GM19397 (cell line): ENCODE measurements at regions not wholly inside any gene's neighbourhood (a gene's known extent, or its start where the extent isn't known, plus 50 kb on each side); places are given as distances from the start of the nearest gene placed in this dataset.
"Not testable (repeated sequence)": the region's sequence is repeated elsewhere in the genome, so short reads cannot be mapped to it uniquely, and the experiment has no call there.

Source experiments
- ATAC-seq: cut with Tn5 transposase; IDR thresholded peaks from one replicate; pipeline ENCODE4 v1.9.1; 2021; ENCODE audit warnings: mild to moderate bottlenecking, moderate library complexity; ENCODE audit not compliant: unreplicated experiment

DNA sequence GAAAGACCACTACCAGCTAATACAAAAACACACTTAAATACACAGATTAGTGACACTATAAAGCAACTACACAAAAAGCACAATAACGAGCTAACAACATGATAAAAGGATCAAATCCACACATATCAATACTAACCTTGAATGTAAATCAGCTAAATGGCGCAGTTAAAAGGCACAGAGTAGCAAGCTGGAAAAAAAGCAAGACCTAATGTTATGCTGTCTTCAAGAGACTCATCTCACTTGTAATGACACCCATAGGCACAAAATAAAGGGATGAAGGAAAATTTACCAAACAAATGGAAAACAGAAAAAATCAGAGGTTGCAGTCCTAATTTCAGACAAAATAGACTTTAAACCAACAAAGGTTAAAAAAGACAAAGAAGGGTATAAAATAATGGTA is 86.3 kb downstream of the NUS1 start:
- ATAC-seq = no peak

DNA sequence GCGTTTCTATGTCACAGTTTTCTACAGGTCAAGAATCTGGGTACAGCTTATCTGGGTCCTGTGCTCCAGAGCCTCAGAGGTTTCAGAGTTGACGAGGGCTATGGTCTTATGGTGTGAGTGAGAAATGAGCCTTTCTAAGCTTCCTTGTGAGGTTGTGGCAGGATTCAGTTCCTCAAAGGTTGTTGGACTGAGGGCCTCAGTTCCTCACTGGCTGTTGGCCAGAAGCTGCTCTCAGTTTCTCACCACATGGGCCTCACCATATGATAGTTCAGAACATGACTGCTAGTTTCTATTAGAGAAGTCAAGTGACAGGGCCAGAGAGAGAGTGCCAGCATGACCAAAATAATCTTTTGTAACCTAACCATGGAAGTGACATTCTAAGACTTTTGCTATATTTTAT is 96.1 kb downstream of the NUS1 start:
- ATAC-seq = peak; percentile 95

DNA sequence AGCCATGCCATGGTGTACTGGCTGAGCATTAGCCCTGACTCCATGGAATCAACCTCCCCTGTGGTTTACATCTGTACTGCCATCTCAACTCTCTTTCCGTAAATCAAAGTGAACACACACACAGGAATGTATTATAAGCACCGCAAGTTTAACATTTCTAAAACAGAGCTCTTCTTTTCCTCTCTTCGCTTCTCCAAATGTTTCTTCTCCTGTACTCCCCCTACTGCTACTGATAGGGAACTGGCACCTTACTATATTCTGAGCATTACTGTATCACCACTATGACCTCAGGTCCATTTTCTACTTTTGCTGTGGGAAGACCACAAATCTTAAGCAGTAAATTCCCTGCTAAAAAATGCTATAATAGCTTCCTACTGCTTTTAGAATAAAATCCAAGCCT is 101.2 kb downstream of the NUS1 start:
- ATAC-seq = no peak

DNA sequence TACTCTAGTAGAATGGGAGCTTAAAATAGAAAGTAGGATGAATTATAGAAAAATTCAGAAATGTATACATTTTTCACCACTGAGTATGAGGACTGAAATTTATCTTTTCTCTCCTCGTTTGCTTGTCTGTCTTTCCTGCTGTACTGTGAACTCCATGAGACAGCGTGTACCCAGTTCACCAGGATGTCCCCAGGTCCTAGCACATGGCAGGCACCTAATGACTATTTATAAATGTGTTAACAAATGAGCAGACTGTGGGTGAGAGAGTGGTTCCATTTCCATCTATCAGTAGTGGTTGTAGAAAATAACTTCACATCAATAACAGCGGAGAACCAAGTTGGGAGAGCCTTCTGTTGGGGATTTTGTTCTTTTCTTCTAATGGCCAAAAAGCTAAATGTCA is 106.3 kb downstream of the NUS1 start:
- no peak for ATAC-seq

DNA sequence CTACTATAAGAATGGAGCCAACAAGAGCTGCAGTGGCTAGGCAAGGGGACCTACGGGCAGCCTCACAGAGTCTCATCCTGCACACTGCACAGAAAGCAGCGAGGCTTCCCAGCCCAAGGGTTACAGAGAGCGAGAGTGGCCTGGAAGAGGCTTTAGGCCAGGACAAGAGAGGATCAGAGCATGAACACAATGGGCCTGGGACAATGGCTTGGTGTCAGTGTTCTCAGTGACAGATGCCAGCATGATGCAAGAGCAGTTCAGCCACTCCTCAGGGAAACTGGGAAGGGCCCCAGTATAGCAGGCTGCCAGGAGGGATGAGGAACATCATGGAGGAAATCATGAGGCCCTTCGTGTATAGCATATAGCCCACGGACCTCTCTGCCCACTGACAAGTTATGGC is 108.0 kb downstream of the NUS1 start:
- no peak for ATAC-seq

DNA sequence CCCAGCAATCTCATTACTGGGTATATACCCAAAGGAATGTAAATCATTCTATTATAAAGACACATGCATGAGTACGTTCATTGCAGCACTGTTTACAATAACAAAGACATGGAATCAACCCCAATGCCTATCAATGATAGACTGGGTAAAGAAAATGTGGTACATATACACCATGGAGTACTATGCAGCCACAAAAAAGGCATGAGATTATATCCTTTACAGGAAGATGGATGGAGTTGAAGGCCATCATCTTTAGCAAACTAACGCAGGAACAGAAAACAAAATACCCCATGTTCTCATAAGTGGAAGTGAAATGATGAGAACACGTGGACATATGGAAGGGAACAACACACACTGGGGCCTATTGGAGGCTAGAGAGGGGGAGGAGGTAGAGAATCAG is 115.7 kb downstream of the NUS1 start:
- no peak for ATAC-seq

DNA sequence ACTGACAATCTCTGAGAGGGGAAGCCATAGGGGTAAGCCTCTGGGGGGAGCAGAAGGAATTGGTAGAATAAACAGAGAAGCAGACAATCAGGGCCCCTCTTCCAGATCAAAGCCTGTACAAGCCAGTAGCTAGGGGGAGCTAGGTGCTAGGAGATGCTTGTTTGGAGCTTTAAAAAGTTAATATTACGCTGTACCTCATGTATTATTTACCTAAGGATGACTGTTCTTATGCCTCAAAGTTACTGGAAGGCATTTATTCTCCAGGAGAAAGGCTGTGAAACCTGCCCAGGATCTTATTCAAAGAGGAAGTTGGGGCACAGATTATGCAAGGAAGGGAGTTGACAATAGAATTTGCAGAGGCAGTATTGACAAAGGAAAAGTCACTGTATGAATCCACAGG is 111.8 kb upstream of the SLC35F1 start:
- no peak for ATAC-seq

DNA sequence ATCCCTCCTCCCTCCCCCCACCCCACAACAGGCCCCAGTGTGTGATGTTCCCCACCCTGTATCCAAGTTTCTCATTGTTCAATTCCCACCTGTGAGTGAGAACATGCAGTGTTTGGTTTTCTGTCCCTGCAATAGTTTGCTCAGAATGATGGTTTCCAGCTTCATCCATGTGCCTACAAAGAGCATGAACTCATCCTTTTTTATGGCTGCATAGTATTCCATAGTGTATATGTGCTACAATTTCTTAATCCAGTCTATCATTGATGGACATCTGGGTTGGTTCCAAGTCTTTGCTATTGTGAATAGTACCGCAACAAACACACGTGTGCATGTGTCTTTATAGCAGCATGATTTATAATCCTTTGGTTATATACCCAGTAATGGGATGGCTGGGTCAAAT is 108.2 kb upstream of the SLC35F1 start:
- not testable (repeated sequence) for ATAC-seq

DNA sequence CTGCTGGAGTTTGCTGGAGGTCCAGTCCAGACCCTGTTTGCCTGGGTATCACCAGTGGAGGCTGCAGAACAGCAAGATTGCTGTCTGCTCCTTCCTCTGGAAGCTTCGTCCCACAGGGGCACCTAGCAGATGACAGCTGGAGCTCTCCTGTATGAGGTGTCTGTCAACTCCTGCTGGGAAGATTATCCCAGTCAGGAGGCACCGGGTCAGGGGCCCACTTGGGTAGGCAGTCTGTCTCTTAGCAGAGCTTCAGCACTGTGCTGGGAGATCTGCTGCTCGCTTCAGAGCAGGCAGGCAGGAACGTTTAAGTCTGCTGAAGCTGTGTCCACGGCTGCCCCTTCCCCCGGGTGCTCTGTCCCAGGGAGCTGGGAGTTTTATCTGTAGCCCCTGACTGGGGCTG is 96.8 kb upstream of the SLC35F1 start:
- ATAC-seq = no peak

DNA sequence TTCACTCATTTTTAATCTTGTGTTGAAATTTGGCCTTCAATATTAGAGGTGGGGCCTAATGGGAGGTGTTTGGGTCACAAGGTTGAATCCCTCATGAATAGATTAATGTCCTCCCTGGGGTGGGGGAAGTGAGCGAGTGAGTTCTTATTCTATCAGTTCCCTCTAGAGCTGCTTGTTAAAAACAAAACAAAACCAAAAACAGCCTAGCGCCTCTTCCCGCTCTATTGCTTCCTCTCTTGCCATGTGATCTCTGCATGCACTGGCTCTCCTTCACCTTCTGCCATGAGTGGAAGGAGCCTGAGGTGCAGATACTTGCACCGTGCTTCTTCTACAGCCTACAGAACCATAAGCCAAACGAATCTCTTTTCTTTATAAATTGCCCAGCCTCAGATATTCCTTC is 89.6 kb upstream of the SLC35F1 start:
- ATAC-seq = no peak

DNA sequence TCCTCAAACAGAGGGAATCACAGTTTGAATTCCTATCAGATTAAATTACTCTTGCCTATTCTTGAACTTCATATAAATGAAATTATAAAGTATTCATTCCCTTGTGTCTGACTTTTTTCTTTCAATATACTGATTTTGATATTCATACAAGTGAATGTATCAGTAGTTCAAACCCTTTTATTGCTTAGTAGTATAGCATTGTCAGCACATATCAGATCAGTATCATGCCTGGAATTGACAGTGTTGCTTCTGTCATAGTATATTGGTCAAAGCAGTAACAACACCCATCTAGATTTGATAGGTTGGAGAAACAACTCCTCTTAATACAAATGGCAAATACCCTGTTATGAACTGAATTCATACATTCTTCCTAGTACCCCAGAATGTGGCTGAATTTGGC is 89.1 kb upstream of the SLC35F1 start:
- no peak for ATAC-seq

DNA sequence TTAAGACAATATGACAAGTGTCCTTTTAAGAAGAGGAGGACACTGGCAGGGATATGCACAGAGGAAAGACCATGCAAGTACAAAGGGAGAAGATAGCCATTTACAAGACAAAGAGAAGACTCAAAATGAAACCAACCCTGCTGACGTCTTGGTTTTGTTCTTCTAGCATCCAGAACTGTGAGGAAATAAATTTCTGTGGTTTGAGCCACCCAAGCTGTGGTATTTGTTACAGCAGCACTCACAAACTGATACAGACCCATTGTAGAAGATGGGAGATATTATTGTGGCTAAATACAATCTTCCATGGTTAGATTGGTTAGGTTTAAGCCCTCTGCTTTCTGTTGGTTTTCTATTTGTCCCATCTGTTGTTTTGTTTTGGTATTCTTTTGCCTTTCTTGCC is 88.6 kb upstream of the SLC35F1 start:
- no peak for ATAC-seq

DNA sequence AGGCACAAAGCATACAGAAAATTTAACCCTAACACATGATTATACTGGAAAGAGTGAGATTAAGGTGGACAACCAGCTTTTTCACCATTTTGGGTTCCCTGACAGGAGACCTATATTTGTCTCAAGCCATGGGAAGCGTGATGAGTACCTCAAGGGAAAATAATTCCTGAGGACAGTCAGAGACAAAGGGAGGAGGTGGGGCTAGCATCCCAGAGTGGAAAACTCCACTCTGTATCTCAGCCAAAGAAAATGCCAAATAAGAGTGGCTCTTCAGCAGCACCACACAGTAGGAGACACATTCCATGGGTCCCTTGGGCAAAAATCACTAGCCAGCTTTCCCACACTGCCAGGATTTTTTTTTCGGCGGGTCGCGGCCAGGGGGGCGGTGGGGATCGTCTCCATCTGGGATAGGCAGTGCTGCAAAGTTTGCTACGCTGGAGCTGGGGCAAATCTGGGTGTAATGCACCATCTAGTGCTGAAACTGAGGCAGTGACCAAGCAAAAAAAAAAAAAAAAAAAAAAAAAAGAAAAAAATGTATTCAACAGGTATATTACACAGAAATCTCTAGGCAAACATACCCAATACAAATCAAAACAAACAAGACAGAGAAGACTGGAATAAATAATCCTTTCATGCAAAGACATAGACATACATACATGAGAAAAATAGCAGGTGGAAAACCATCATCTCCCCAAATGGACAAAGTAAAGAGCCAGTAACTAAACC is 77.3 kb upstream of the SLC35F1 start:
- no peak for ATAC-seq

DNA sequence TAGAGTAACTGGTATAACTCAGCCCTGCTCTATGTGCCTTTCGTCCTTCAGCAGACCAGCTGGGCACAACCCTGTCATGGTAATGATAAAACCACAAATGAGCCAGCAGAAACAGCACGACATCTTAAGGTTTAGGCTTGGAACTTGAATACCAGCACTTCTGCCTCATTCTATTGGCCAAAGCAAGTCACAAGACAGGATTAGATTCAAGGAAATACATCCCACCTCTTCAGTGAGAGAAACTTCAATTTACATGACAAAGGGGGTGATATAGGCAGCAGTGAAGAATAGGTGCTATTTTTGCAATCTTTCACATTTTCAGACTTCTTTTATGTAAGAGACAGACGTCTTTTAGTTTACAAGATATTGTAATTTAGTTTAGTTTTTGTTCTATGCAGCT is 69.8 kb upstream of the SLC35F1 start:
- no peak for ATAC-seq

DNA sequence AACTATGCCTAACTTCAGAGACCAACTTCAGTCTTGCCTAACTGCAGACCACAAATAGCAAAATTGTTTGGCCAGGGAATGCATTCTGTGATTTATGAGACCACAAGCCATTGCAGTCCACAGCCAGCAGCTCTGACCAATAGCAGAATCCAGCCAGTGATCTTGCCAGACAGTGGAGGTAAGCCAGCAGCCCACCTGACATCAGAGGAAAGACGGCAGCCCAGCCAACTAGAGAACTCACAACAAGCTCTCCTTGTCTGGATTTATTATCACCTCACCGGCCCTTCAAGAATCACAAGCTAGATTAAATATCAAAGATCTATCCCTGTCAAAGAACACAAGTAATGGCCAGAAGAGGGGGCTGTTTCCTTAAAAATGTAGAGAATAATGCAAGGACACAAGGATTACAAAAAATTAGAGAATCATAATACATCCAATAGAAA is 66.5 kb upstream of the SLC35F1 start:
- no peak for ATAC-seq

DNA sequence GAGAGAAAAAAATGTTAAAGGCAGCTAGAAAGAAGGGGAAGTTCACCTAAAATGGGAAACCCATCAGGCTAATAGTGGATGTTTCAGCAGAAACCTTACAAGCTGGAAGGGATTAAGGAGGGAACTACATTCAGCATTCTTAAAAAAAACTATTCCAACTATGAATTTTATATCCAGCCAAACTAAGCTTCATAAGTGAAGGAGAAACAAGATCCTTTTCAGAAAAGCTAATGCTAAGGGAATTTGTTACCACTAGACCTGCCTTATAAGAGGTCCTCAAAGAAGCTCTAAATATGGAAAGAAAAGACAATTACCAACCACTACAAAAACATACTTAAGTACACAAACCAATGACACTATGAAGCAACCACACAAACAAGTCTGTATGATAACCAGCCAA is 59.2 kb upstream of the SLC35F1 start:
- no peak for ATAC-seq

DNA sequence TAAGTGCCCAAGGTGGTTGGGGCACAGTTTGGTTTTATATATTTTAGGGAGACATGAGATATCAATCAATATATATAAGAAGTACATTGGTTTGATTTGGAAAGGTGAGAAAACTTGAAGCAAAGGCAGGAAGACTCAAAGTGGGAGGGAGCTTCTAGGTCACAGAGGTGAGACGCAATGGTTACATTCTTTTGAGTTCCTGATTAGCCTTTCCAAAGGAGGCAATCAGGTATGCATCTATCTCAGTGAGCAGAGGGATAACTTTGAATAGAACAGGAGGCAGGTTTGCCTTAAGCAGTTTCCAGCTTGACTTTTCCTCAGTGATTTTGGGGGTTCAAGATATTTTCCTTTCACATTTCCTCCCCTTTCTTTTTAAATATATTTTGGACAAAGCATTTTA is 58.0 kb upstream of the SLC35F1 start:
- no peak for ATAC-seq
